ENCODE measurements at regions not wholly inside any gene's neighbourhood (a gene's known extent, or its start where the extent isn't known, plus 50 kb on each side); places are given as distances from the start of the nearest gene placed in this dataset.

DNA sequence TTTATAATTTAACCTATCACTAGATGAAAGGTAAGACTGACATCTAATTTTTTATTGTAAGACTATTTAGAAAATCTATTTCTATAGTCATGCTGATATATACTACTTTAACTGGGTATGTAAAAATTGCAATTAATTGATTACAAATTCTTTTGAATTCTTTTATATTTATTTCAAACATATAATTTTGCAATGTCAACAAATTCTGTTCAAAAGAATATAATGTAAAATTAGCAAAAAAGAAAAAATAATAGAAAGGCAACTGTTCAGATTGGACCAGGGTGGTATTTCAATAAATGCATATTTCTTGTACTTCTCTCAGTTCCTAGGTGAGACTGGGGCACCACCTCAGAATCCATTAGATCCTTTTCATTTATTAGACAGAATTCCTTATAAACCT is 1053.5 kb upstream of the FBXO33 start:
- H3K27me3 ChIP-seq (ENCODE audit: control insufficient read depth, insufficient read depth, low read length): no peaks in the 10 kb centered on the region
- no peaks in the 10 kb centered on the region for H3K36me3 ChIP-seq (ENCODE audit: control insufficient read depth, insufficient read depth, low read length)
- no peak overlapping the region for H3K4me3 ChIP-seq (ENCODE audit: low read depth, low read length)
- DNase-seq (ENCODE audit: low read depth): no peak
- no peak for TF ChIP-seq CTCF (IDR thresholded peaks at IDR 0.05; ENCODE audit: insufficient read depth, low read length, poor library complexity, severe bottlenecking)

GRCh38 chr14:40476005-40476404 is 1043.8 kb upstream of the FBXO33 start:
- Histone ChIP-seq H3K4me3 (ENCODE audit: low read depth, low read length) (no peak overlapping the region), H3K27me3 (ENCODE audit: control insufficient read depth, insufficient read depth, low read length) (no peaks in the 10 kb centered on the region), H3K36me3 (ENCODE audit: control insufficient read depth, insufficient read depth, low read length) (no peaks in the 10 kb centered on the region)
- DNase-seq (ENCODE audit: low read depth): no peak
- TF ChIP-seq CTCF (IDR thresholded peaks at IDR 0.05; ENCODE audit: insufficient read depth, low read length, poor library complexity, severe bottlenecking): no peak

GRCh38 chr14:40467969-40468368 is 1035.7 kb upstream of the FBXO33 start:
- H3K4me3 ChIP-seq (ENCODE audit: low read depth, low read length): no peak overlapping the region
- H3K27me3 ChIP-seq (ENCODE audit: control insufficient read depth, insufficient read depth, low read length): no peaks in the 10 kb centered on the region
- DNase-seq (ENCODE audit: low read depth): no peak
- no peak for TF ChIP-seq CTCF (IDR thresholded peaks at IDR 0.05; ENCODE audit: insufficient read depth, low read length, poor library complexity, severe bottlenecking)
- no peaks in the 10 kb centered on the region for H3K36me3 ChIP-seq (ENCODE audit: control insufficient read depth, insufficient read depth, low read length)

DNA sequence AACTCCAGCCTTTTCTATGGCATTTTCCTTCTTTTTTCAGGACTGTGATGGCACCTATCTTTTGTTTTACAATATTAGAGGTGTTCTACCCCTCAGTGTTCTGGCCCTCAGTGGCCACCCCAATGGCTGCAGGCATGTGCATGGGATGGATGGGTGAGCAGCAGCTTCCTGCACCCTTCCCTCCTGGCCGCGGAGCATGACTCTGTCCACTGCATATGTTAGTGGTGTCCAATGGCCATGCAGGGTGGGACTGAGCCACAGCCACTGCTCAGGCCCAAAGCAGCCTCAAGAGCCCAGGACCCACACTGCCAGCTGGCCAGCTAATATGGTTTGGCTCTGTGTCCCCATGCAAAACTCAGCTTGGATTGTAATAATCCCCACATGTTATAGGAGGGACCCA is 1032.3 kb upstream of the FBXO33 start:
- DNase-seq (ENCODE audit: low read depth): no peak
- H3K4me3 ChIP-seq (ENCODE audit: low read depth, low read length): no peak overlapping the region
- TF ChIP-seq CTCF (IDR thresholded peaks at IDR 0.05; ENCODE audit: insufficient read depth, low read length, poor library complexity, severe bottlenecking): no peak
- H3K27me3 ChIP-seq (ENCODE audit: control insufficient read depth, insufficient read depth, low read length): no peaks in the 10 kb centered on the region
- H3K36me3 ChIP-seq (ENCODE audit: control insufficient read depth, insufficient read depth, low read length): no peaks in the 10 kb centered on the region

DNA sequence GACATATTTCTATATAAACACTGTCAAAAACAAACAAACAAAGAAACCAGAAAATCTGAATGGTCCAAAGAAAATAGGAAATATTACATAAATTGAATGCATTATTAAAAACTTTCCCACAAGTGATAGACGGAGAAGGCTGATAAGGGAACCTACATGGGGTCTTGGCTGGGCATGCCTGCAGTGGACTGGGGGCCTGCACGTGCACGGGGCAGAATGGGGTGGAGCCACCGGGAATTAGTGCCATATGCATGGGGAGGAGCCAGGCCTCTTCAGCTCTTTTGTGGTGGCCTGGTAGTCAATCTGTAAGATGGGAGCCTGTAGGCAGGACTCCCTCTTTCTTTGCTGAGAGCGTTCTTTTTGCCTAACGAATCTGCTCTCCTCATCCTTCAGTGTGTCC is 1031.7 kb upstream of the FBXO33 start:
- Histone ChIP-seq H3K27me3 (ENCODE audit: control insufficient read depth, insufficient read depth, low read length) (no peaks in the 10 kb centered on the region), H3K4me3 (ENCODE audit: low read depth, low read length) (no peak overlapping the region), H3K36me3 (ENCODE audit: control insufficient read depth, insufficient read depth, low read length) (no peaks in the 10 kb centered on the region)
- no peak for DNase-seq (ENCODE audit: low read depth)
- TF ChIP-seq CTCF (IDR thresholded peaks at IDR 0.05; ENCODE audit: insufficient read depth, low read length, poor library complexity, severe bottlenecking): no peak

GRCh38 chr14:40452674-40453073 is 1020.4 kb upstream of the FBXO33 start:
- TF ChIP-seq CTCF (IDR thresholded peaks at IDR 0.05; ENCODE audit: insufficient read depth, low read length, poor library complexity, severe bottlenecking): no peak
- Histone ChIP-seq H3K27me3 (ENCODE audit: control insufficient read depth, insufficient read depth, low read length) (no peaks in the 10 kb centered on the region), H3K4me3 (ENCODE audit: low read depth, low read length) (no peak overlapping the region), H3K36me3 (ENCODE audit: control insufficient read depth, insufficient read depth, low read length) (no peaks in the 10 kb centered on the region)
- DNase-seq (ENCODE audit: low read depth): no peak
